DMS 273 (cell line): ENCODE measurements at regions not wholly inside any gene's neighbourhood (a gene's known extent, or its start where the extent isn't known, plus 50 kb on each side); places are given as distances from the start of the nearest gene placed in this dataset.
A peak's percentile ranks its signal among the peaks of the same experiment; 100 is the strongest.
"Not testable (repeated sequence)": the region's sequence is repeated elsewhere in the genome, so short reads cannot be mapped to it uniquely, and the experiment has no call there.

Experiments used
- DNase-seq: peaks from one replicate; lab custom pipeline; 2025; ENCODE audit not compliant: unreplicated experiment; lab: John Stamatoyannopoulos, UW

DNA sequence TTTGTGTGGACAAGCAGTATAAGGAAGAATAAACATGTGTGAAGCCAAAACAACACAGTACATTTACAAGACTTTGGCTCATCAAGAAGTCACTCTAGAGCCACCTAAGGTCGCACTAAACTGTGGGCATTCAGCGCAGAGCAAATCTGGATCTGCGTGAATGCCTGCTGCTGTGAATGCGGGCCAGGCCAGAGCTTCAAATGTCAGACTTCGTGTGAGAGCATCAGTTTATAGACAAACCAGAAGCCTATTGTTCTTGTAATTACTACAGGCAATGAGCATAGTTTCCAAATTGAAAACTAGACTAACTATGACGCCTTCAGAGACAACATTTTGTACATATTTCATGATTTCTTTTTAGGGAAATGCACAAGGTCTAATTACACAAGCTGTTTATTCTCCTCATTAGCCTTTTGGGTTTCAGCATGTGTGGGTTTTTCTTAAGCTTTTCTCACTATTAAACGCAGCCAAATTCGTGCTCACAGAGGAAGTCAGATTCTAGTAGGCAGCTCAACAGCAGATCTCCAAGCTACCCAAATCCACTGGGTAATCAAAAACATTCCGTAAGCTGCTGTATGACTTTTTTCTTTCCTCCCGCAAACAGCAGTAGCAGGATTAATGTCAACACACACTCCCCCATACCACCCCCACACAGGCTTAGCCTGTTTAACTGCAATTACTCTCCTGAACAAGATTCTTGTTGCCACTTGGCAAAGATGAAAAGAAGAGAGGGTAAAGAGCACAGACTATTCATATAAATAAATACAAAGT, 84.5 kb upstream of the SETMAR start:
- no peak for DNase-seq

DNA sequence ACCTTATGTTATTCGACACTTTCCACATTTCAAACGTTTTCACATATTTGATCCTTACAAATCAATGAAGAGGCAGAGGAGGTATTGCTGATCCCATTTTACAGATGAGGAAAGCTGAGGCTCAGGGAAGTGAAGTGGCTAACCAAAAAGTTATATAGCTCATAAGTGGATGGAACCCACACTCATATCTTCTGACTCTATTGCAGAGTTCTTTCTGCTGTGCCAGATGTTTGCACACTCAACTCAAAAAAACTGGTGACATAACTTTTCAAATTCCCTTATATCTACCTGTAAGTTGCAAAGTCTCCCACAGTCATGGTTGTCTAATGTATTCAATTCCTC, 84.0 kb upstream of the SETMAR start:
- DNase-seq: no peak

DNA sequence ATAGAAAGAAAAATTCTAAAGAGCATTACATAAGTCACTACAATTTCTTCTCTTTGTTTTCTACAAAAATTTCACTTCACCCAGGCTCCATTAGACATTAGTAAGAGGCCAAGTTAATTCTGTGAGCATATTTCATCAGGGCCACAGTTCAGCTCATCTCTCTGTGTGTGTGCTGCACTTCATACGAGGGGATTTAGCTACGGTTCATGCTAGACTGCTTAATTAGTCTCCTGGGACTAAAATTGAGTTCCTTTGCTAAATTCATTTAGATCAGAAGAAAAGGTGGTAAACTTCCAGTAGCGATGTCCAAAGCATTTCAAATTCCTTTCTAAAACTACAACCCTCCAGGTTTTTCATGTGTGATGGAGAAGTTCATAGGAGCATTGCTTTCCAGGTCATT, 83.1 kb upstream of the SETMAR start:
- DNase-seq: peak; percentile 14

DNA sequence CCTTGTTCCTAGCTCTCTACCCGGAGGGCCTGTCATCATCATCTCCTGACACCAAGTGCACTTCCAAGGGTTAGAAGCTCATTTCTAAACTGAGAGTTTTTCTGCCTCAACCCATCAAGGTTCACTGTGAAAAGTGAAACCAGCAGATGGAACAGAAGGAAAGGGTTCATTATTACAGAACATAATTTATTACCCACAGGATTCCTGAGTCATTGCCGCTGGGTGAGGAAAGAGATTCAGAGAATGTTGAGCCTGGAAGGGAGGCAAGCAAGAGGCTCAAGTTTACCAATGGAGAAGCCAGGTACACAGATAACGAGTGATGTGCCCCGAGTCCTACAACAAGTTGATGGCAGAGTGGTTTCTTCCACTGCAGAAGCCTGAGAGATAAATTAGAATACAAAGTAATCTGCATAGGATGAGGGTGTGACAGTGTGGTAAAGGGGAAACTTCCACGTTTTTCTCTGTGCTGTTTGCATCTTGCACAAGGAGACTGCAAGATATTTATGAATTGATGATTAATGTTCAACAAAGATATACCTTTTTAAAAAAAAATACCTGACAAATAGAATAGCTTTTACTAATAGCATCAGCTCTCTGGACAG, 80.5 kb upstream of the SETMAR start:
- DNase-seq: peak; percentile 59

DNA sequence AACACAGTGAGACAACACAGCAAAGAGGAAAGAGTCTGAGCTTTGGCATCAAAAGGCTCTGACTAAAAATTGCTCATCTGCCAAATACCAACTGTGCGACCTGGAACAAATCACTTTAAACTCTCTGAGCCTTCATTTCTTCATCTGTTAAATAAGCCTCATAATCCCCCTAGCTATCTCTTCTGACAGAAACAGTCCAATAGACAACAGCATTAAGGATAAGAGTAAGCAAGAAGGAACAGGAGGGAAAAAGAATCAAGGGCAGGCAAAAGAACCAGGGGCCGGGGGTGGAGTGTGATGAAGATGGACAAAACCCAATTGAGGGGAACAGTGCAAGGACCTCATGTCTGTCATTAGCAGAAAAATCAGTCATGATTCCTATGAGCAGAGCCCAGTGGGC, 79.4 kb upstream of the SETMAR start:
- DNase-seq: no peak

DNA sequence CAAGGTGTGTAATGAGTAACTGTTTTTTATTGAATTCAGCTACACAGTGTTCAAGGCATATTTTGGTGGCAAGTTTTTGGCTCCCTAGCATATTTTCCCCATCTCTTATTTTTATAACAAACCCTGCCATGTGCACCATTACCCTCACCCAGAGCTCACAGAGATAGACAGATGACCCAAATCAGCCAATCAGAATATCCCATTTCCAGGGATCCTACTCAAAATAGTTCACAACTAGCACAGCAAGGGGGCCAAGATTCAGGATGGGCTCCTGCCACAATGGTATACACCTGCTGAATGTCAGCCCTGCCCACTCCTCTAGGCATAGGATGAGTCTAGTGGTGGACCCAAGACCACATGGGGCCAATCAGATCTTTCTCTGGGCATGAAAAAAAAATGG, 78.8 kb upstream of the SETMAR start:
- no peak for DNase-seq

DNA sequence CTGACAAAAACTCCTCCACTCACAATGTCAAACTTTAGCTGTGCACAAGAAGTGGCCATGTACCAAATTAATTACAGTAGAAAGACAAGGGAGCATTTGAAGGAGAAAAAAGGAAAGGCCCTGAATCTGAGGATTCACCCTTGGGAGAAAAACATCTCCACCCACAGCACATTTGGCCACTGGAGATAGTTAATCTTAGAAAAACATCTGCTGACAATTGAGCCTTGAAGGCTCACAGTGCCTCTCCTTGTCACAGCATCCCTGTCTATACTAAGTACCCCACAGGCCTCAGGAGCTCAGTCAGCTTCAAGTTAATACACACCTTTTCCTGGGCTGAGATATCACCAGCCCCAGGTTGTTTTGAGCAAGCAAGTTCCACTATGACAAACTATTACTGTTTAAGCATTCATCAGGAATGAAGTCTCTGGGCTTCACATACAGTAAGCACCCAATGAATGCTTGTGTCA, 78.1 kb upstream of the SETMAR start:
- DNase-seq: no peak

DNA sequence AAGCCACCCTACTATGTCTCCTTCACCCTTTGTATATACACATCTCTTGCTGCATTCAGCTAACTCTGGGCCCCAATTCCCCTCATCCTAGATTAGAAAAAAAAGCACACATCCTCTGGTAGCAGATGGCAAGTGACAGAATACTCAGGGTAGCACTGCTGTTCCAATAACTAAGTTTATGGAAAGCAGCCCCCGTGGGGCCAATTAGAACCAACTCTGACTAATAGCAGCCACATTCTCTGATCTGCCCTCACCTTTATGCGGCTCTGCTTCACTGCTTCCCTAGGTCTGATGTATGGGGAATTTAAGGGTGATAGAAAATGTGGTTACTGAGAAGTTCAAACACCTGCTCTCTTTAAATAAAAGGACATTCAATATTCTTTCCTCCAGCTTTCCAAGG, 74.9 kb upstream of the SETMAR start:
- peak; percentile 88 for DNase-seq

DNA sequence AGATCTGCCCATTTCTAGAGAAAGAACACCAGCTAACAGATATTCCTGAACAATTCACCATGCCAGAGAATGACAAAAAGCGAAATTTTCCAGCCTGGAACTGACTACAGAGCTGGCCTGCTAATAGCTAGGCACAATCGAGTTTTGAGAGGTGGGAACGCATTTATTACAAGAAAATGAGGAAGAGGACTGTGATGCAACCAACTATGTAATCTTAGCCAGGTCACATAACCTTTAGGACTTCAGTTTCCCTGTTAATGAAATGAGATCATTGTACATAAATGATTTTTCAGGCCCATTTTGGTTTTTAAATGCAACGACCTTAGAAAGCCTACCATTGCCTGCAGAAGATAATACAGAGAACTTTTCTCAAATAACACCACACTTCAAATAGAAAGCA, 72.1 kb upstream of the SETMAR start:
- DNase-seq: no peak

DNA sequence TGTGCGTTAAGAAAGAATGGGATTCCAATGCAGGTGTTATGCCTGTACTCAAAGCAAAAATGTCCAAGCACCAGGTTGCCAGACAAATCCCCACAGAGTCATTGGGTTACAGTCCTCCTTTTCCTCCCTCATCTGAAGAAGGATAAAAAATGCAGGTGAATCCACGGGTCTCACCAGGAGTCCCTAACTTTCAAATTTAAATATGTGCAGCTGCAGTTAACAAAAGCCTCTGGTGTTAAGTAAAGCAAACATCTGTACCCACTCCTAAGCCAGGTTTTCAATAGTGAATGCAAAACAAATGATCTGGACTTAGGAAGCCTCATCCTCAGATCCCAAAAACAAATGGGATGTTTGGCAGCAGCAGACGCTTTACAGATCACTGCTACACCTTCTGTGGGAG, 70.4 kb upstream of the SETMAR start:
- DNase-seq: no peak

DNA sequence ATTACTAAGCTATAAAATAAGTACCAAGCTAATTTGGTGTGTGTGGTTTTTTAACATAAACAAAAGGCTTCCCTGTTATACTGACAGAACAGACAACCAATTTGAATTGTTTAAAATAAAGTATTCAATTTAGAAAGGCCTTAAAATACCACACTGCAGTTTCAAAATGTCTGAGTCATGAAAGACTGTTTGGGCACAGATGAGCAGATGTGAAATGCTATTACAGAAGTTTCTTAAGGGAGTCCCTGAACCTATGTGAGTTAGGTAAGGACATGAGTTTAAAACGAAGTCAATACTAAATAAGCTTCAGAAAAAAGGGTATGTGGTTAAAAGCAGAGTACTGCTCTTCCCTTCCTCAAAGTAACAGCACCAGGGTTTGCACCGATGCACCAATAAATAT, 69.7 kb upstream of the SETMAR start:
- DNase-seq: no peak

DNA sequence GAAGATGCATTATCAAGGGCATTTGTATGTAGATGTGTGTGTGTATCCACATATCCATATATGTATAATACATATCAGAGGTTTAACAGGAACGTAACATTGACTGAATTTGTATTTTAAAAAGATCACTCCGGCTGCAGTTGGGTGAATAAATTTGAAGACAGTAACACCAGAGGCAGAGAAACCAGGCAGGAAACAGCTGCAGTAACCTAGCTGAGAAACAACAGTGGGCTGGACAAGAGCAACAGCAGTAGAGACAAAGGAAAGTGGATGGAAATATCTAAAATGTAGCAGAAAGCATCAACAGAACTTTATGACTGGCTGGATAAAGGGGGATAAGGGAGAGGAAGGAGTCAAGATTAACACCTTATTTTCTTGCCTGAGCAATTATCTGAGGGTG, 68.3 kb upstream of the SETMAR start:
- no peak for DNase-seq

DNA sequence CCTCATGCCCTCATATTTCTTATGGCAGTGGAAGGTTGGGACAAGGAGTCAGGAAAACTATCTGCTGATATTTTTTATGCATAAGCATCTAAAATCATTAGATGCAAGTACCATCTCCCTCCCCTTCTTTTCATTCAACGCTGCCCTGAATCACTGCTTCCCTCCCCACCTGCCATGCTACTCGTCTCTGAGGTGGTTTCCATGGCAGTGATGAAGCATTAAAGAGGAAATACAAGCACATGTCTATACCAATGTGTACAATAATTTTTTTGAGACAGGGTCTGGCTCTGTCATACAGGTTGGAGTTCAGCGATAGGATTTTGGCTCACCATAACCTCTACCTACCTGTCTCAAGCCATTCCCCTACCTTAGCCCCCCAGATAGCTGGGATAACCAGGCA, 67.5 kb upstream of the SETMAR start:
- DNase-seq: no peak

DNA sequence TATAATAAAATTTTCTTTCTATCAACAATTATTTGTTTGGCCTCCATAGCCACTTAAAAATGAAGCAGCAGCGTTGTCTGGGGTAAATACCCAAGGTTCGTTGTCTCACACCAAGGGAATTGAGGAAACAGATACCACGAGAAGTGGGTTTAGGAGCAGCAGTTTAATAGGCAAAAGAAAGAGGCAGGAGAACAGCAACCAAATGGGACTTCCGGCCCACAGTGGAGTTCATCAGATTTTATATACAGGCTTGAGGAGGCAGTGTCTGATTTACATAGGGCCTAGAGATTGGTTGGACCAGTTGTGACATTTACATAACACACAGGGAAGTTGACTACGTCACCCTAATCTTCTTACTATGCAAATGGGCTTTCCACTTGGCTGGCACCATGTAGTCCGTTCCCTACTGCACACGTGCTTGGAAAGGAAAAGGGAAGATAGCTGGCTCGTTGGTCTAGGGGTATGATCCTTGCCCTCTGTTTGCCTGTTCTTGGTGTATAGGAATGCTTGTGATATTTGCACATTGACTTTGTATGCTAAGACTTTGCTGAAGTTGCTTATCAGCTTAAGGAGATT, 61.5 kb upstream of the SETMAR start:
- DNase-seq: no peak

DNA sequence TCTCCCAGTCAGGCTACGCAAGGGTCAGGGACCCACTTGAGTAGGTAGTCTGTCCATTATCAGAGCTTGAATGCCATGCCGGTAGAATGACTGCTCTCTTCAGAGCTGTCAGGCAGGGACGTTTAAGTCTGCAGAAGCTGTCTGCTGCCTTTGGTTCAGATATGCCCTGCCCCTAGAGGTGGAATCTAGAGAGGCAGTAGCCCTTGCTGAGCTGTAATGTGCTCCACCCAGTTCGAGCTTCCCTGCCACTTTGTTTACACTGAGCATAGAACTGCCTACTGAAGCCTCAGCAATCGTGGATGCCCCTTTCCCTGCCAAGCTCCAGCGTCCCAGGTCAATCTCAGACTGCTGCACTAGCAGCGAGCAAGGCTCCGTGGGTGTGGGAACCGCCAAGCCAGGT, 57.5 kb upstream of the SETMAR start:
- DNase-seq: no peak

DNA sequence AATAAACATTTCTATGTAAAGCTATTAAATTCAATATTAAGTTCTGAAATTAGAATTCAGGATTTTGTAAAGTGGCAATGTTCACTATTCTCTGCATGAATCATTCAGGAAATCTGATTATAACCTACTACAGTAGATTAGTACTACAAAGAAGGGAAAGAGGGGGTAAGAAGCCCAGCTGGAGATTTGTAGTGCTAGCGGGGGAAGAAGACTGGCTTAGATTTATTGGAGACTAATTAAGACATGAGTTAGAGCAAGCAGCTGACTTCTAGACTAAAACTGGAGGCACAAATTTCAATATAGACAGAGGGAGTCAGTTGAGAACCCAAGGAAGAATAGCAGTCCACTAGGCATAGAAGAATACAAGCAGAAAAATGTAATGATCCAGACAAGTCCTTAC, 55.8 kb upstream of the SETMAR start:
- DNase-seq: no peak

DNA sequence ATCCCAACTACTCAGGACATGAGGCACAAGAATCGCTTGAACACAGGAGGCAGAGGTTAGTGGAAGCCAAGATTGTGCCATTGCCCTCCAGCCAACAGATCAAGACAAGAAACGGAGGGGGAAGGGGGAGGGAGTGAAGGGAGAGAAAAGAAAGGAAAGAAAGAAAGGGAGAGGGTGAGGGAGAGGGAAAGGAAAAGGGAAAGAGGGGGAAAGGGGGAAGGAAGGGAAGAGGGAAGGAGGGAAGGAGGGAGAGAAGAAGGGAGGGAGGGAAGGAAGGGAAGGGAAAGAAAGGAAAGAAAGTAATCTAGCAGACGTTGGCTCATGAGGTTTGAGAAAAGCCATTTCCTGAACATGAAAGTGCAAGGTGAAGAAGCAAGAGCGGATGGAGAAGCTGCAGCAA, 53.1 kb upstream of the SETMAR start:
- no peak for DNase-seq

DNA sequence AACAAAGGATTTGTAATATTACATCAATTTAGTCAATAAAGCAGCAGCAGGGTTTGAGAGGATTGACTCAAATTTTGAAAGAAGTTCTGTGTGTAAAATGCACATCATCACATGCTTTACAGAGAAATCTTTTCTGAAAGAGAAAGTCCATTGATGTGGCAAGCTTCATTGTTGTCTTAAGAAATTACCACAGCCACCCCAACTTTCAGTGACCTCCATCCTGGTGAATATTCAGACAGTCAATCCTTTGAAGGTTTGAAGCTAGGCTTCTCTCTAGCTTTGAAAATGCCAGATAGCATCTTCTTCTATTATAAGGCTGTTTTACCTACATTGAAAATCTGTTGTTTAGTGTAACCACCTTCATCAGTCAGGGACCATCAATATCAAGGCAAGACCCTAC, 51.8 kb upstream of the SETMAR start:
- DNase-seq: no peak

DNA sequence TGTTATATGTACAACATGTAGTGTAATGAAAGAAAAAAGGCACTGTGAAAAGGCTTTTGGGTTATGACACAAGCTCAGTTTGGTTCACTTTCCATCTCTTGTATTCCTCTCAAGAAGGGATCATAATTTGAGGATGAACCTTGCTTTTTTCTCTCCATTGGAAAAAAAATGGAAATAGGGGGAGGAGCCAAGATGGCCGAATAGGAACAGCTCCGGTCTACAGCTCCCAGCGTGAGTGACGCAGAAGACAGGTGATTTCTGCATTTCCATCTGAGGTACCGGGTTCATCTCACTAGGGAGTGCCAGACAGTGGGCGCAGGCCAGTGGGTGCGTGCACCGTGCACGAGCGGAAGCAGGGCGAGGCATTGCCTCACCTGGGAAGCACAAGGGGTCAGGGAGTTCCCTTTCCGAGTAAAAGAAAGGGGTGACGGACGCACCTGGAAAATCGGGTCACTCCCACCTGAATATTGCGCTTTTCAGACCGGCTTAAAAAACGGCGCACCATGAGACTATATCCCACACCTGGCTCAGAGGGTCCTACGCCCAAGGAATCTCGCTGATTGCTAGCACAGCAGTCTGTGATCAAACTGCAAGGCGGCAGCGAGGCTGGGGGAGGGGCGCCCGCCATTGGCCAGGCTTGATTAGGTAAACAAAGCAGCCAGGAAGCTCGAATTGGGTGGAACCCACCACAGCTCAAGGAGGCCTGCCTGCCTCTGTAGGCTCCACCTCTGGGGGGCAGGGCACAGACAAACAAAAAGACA, 49.9 kb upstream of the SETMAR start:
- DNase-seq: not testable (repeated sequence)
